ENCODE measurements at regions not wholly inside any gene's neighbourhood (a gene's known extent, or its start where the extent isn't known, plus 50 kb on each side); places are given as distances from the start of the nearest gene placed in this dataset.
"Not testable (repeated sequence)": the region's sequence is repeated elsewhere in the genome, so short reads cannot be mapped to it uniquely, and the experiment has no call there.

DNA sequence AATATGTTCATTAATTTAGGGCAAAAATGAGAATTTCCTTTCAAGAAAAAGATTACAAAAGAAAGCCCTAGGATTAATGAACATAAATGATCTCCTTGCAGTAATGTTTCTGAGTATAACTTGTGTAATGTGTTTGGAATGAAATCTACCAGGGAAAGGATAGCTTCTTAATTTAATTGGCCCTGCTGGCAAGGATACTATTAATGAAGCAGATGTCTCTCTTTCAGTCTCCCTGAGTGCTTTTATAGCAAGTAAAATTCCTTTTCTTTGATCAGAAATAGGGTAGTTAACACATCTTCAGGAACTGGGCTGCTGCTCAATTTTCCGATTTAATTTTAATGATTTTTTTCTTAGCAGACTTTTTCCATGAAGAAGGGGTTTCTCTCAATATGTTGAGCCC lies 379.4 kb upstream of the PDE3A start:
- no peak for DNase-seq (ENCODE audit: low spot score)

DNA sequence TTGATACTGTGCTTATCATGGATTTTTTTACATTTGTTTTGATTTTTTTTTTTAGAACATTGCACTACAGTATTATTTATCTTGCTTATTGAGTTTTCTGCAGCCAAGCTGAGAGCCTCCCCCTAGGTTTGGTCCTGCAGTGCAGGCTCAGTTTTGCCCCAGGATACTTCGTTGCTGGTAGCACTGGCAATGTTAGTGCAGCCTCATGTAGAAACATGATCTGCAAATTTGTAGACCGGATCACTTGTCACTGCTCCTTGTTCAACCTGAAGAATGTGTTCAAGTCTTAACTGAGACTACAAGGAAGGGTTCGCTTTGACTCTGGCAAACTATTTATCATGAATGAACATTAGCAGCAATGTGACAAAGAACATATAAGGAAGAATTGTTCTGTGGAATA lies 377.2 kb upstream of the PDE3A start:
- DNase-seq (ENCODE audit: low spot score): no peak

DNA sequence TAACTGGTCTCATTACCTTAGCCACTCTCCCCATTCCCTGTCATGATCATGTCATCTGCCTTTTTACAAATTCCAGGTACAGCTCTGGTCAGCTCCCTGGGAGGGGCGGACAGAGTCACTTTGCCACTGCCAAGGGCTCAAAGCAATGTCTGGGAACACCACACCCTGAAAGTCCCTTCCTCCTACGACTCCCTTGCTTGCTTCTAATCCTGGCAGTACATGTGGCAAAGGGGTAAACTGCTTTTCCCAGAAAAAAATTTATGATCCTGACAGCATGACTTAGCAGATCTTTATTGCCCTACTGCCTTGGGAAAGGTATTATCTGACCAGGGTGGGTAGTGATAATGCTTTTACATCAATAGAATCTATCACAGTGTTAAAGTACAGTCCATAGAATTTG lies 376.0 kb upstream of the PDE3A start:
- no peak for DNase-seq (ENCODE audit: low spot score)

DNA sequence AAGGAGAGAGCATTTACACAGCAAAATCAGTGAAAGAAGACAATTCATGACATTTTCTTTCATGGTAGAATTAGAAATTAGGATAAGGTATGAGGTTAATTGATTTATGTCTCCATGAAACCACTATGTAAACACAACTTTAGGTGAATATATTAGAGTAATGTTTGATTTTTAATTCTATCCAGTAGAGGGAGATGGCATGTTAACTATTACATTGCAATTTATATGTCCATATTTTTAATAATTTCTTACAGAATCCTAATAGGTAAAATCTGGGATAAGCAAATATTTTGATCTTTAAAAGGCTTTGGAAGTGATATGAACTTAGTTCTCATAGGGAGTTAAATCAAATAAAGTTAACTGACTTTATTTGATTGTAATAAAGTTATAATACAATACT lies 373.4 kb upstream of the PDE3A start:
- DNase-seq (ENCODE audit: low spot score): no peak

DNA sequence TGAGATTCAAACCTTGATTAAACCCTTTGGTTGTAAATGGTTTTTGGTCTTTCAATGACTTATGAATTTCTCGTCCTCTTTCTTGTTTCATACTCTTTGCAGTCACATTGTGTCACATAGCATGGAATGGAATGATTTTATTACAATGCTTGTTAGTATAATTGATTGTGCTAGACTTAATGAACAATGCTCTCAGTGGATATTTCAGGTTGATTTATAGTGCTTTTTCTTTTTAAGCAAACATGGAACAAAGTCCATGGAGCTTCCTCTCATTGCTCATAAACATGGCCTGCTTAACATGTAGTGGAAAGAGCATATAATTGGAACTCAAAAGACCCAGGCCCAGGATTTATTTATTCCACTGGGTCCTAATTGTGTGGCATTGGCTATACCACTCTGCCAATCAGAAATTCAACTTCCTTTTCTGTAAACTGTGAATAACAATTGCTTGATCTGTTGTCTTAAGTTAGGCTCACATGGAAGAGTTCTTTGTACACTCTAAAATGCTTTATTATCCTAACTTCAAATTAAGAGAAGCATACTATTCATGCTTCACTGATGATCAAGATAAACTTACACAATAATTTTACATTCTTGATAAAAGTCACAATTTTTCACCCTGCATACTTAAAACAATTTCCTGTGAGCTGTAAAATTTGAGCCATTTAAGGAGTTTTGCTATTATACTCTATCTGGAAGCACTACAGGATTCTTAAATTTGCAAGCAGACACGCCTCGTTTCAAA lies 370.5 kb upstream of the PDE3A start:
- DNase-seq (ENCODE audit: low spot score): no peak

DNA sequence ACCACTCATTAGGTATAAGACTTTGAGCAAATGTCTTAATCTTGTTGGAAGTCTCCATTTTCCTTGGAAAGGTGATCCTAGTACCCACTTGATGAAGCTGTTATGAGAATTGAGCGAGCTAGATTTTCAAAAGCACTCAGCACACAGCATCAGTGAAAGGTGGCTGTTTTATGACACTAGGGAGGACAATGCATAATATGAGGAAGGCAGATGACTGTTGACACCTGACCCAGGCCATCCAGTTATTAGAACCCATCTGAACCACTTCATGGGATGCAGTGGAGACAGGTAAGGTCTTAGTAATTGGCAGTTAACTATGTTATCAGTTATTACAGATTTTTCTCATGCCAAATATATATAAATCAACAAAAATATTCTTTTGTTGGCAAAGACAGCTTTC lies 369.9 kb upstream of the PDE3A start:
- DNase-seq (ENCODE audit: low spot score): no peak

DNA sequence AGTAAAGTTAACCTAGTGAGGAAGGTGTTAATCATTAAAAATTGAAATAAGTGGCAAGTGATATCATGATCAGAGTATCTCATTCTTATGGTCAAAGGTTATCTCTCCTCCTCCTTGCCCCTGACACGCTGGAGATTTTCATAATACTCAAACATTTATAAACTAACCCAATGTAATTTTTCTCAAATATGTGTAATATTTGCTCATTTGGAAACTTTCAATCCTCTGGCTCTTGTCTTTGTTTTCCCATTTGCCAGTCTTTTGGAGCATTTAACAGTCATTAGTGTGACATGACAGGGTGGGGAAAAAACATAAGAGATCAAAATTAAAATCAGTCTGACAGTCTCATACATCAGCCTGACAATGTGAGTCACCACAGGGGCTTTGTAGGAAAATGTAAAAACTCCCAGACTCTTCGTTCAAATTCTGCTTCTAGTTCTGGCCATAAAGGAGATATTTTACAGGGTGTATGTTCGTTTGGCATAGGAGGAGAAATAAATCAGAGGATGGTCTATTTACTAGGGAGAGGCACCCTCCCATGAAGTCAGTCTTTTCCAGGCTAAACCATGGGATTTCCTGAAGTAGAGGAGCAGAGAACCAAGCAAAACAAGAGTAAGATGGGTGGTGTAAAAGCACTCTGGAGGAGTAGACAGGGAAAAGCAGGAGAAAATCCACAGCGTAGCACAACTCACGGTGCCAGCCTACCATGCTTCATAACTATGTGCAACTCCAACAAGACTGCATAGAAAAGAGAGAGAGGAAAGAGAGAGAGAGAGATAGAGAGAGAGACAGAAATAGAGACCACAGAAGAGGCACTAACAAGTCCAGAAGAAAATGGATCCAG lies 369.2 kb upstream of the PDE3A start:
- no peak for DNase-seq (ENCODE audit: low spot score)

DNA sequence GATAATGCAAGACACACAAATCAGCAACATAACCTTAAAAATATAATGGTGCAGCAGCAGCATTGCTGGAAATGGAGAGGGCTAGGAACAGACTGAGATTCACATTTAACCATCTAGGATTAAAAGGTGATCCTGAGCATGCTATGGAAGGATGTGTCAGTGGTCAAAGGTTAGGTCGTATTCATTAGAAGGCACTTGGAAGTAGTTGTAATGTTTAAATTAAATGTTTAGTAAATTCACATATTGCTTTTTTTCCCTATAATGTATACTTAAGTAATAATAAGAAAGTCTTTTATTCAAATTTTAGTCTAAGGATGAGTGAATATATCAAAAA lies 368.6 kb upstream of the PDE3A start:
- no peak for DNase-seq (ENCODE audit: low spot score)

DNA sequence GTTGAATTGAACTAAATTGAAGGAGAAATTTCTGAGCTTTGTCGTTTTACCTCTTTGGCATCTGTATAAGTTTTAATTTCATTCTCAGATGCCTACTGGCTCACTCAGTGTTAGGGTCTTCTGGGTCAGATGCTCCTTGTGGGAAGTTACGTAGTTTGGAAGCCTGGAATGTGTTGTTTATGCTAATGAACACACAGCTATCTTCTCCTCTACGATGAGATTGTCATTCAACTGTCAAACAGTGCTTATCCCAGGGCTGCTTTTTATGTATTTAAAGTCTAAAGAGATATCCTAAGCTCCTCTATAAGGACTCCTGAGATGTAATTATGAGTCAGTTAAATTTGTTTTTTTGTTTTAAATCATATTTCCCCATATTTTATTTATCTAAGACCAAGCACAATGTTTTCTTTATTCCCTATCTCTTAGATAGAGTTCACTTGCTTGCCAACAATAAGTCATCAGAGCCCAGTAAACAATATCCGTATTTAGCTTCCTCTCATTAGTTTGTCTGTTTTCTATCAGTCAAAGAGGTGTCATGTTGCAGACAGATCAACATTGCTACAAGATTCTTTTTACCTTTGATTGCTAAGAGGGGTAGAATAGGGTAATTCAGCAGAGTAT lies 368.0 kb upstream of the PDE3A start:
- DNase-seq (ENCODE audit: low spot score): no peak

DNA sequence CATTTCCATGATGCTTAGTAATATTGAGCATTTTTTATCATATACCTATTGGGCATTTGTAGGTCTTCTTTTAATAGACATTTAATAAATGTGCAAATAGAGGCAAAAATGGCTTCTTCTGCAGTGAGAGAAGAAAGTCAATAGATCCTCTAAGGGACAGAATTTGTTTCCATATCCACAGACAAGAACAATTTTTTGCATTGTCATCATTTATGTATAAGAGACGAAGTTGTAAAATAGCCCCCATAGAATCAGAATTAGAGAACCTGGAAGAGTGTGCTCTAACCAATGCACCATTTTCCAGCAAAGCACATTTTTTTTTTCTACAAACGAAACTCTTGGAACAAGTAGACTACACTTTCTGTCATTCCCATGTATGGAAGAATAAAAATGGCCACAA lies 365.1 kb upstream of the PDE3A start:
- DNase-seq (ENCODE audit: low spot score): no peak

DNA sequence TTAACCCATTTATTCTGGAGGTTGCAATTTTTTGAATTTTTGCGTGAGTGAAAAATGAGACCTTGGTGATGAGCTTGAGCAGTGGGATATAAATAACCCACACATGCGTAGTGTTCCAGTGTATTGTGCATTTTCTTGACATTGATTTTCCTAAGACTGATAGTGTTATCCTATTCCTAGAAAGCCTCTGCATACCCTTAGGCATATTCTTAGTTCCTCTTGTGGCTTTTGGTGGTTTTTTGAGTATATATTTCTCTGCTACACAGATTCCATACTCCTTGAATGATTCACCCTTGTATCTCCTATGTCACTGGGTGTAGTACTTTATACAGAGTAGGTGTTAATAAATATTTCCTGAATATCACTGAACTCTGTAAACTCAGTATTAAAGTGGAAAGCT lies 363.4 kb upstream of the PDE3A start:
- DNase-seq (ENCODE audit: low spot score): no peak

DNA sequence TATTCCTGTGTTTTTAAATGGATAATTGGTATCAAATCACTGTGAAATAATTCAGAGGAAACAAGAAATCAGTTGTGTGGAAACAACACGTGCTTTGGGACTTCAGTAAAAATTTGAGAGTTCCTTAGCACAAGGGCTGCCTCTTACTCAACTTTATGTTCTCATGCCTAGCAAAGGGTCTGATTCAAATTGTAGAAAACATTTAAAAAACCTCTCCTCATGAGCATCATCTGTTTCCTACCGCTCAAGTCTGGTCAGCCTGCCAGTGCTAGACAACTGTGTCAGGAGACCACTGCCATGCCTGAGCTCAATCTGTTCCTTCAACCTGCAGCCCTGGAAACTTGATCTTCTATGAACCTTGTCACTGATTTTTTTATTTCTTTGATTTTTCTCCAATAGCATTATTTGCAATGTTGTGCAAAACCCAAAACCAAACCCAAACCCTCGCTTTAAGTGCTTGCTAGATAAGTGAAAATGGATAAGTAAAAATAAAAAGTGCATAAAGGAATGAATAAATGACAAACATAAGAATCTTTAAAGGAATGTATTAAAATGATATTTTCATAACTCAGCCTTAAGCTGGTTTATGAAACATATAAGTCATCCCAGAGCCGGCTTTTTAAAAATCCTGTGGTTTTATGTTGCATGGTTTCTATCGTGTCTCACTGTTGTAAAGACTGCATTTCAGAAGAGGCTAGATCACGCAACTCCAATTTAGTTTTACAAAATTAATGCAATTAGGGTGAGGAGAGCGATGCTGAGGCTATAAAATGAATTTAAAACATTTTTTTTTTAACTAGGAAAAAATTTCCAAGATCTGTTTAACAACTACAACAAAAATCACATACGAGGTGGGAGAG lies 361.2 kb upstream of the PDE3A start:
- no peak for DNase-seq (ENCODE audit: low spot score)

DNA sequence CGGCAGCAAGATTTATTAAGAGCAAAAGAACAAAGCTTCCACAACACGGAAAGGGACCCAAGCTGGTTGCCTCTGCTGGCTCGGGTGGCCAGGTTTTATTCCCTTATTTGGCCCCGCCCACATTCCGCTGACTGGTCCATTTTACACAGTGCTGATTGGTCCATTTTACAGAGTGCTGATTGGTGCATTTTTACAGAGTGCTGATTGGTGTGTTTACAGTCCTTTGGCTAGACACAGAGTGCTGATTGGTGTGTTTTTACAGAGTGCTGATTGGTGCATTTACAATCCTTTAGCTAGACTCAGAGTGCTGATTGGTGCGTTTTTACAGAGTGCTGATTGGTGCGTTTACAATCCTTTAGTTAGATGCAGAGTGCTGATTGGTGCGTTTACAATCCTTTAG lies 358.4 kb upstream of the PDE3A start:
- not testable (repeated sequence) for DNase-seq (ENCODE audit: low spot score)

DNA sequence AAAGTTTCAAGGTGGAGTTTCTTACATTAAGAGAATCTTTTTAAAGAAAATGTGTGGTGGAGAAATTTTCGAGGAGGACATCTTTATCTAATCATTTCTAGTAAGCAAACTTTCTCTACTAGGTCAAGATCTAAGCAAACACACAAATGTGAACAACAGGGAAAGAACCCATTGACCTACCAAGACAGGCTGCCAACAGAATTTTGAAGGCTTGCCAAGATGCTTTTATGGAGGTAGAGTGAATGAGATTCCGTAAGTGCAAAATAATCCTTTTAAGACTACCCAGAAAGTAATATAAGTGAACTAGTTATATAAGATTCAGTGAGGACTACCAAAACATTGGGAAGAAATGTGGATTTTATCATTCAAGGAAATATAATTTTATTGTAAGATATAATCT lies 357.1 kb upstream of the PDE3A start:
- DNase-seq (ENCODE audit: low spot score): peak; percentile 3

DNA sequence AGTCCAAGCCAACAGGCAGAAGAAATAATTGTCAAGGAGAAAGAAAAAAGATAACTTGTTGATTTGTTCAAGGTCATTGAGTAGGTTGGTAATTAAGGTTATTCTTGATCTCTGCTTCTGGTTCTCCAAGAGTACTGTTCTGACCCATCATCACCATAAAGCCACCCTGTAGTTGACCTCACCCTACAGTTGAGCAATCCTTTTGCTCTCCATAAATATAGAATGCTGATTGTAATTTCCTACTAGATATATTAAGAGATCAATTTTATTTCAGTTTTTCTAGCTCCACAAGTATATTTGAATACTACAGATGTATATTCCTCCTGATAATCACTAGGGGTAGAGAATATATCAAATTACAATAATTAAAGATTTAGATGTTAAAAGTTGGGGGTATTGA lies 350.5 kb upstream of the PDE3A start:
- DNase-seq (ENCODE audit: low spot score): no peak

DNA sequence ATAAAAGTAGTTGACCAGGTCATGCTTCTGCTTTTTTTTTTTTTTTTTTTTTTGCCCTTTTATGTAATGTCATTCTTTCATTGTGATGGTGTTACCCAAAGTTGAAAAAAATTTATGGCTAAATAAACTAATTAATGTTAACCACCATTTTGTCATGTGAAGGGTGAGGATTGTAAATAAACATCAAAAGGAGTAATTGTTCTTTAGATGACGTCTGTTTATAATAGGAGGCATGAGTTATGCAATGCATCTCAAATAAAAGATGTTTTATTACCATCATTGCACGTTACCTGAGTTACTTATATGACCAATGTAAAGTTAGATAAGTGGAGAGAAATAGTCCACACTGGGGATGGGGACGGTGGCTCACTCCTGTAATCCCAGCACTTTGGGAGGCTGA lies 349.9 kb upstream of the PDE3A start:
- DNase-seq (ENCODE audit: low spot score): no peak

DNA sequence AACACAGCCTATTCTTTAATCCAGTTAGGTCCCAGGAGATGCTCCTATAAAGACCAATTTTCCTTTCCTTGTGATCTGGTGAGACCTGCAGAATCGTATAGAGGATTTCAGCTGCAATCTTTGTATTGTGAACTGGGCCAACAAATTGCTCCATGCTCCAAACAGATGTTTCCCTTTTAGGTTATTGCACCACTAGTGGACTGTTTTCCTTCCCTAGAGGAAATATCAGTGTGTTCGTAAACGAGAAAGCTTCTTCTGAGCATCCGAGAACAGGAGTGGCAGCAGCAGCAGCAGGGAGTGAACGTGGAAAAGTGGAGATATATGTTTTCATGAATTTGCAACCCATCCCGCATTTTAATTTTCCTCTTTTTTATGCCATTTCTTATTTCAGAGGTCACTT lies 344.1 kb upstream of the PDE3A start:
- no peak for DNase-seq (ENCODE audit: low spot score)

DNA sequence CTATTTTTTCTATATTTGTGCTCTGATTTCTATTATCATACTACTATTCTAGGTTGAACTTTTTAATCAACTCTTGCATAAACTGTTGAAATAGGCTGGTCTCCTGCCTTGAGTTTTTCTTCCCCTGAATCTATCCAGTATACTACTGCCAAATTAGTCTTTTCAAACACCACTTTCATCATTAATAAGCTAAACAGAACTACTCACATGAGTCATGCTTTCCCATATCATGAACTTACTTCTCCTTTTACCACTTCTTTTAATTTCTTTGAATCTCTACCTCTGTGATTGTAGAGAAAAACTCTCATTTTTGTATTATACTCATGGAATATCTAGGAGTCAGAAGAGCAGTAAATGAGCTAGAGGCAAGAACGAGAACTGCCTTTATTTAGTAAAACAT lies 340.3 kb upstream of the PDE3A start:
- DNase-seq (ENCODE audit: low spot score): no peak

DNA sequence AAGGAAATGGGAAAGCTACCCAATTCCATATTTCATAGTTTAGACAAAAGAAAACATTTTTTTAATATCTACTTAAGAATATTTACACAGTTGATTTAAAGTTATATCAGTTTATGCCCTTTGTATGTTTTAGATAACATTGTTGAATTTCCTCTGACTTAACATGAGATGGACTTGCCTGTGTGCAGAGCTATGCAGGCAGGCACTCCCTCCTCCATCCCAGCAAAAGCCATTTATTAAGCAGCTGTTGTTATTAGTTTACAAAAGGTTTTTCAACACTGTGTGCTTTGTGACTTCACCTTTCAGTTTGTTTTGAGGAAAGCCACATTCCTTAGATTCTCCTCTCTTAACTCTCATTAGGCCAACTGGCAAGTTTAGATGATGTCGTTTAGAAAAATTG lies 337.5 kb upstream of the PDE3A start:
- DNase-seq (ENCODE audit: low spot score): no peak

DNA sequence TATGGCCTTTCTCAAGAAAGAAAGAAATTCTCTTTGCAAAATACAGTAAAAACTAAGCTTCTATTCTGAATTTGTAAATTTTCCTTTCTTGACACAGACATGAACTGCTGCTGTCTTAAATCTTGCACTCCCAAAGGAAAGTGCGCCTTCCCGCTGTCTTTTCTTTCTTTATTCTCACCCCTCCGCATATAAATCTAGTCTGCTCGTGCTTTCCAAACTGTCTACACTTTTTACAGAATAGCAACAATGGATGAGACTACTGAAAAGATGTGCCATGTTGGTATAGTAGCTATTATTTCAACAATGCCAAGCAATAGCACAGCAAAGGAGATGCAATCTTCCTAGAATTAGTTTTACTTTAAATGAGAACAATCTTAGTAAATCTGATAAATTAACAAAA lies 328.8 kb upstream of the PDE3A start:
- DNase-seq (ENCODE audit: low spot score): no peak

DNA sequence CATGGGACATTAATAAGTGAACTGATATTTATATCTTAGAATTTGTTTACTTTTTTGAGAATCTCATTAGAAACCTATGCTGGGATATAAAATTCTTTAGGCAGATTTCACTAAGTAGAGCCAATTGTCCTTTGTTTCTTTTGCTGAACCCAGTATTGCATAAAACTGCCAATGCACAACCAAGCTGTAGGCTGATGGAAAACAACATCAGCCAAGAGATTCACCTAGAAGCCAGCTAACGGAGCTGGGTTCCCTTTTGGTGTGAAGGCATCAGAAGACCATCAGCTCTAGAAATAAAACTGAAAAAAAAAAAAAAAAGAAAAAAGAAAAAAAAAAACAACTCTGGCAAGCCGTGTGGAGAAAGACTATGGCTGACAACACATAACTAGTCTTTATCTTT lies 328.2 kb upstream of the PDE3A start:
- DNase-seq (ENCODE audit: low spot score): no peak

DNA sequence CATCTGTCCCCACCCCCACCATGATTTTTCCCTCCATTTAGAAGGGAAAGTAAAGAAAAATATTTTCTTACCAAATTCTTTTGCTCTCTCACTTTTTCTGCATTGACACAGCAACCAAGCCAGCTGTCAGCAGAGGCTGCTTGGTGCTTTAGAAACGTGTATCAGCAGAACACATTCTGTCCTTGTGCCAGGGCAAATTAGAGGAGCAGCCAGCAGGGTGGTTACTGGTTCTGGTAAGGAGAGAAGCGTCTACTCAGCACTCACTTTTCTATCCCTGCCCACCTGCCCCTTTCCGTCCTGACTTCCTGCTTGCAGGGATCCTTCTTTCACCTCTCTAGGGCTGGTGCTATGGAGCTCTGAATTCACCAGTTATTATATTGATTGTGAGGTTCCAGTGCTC lies 327.5 kb upstream of the PDE3A start:
- DNase-seq (ENCODE audit: low spot score): no peak

All from globus pallidus (tissue), 1 donor.